SU-DHL-6 (cell line): ENCODE measurements at regions not wholly inside any gene's neighbourhood (a gene's known extent, or its start where the extent isn't known, plus 50 kb on each side); places are given as distances from the start of the nearest gene placed in this dataset.

Experiments
- H2AFZ ChIP-seq: fragments of 200-600 bp; sonication (generic); 2 replicates; pipeline ENCODE4 v1.6.1; 2014; ENCODE audit warnings: low read depth, mild to moderate bottlenecking, moderate library complexity, mixed read lengths, antibody characterized with exemption, low read length; ENCODE audit not compliant: severe bottlenecking
- H3F3A ChIP-seq: fragments of 200-600 bp; shearing (Covaris generic); 2 replicates; pipeline ENCODE4 v1.6.0; 2016; ENCODE audit warnings: antibody characterized with exemption, mild to moderate bottlenecking; ENCODE audit not compliant: insufficient read depth
- H3K27ac ChIP-seq: fragments of 200-600 bp; sonication (generic); 2 replicates; pipeline ENCODE4 v1.5.1; 2016; ENCODE audit warnings: low read depth, mild to moderate bottlenecking, low read length, moderate library complexity, mixed read lengths
- H3K27me3 ChIP-seq: fragments of 200-600 bp; sonication (generic), shearing (Covaris generic); 2 replicates; pipeline ENCODE4 v1.6.0; 2014; ENCODE audit warnings: mild to moderate bottlenecking, low read length
- H3K36me3 ChIP-seq: fragments of 200-600 bp; sonication (generic); 2 replicates; pipeline ENCODE4 v1.6.1; 2014; ENCODE audit warnings: mild to moderate bottlenecking, low read length, mixed read lengths
- H3K4me2 ChIP-seq: fragments of 300-600, 200-600 bp; shearing (Covaris generic), sonication (generic); 2 replicates; pipeline ENCODE4 v1.6.0; 2014; ENCODE audit warnings: low read length, low read depth, mild to moderate bottlenecking; ENCODE audit not compliant: poor library complexity, severe bottlenecking
- H3K4me3 ChIP-seq: fragments of 200-600 bp; sonication (generic); 2 replicates; pipeline ENCODE4 v1.5.1; 2014; ENCODE audit warnings: antibody characterized with exemption, low read length, mild to moderate bottlenecking, mixed read lengths; ENCODE audit not compliant: insufficient read depth, poor library complexity, severe bottlenecking
- H3K79me2 ChIP-seq: fragments of 200-600 bp; sonication (generic); 2 replicates; pipeline ENCODE4 v1.6.1; 2014; ENCODE audit warnings: mild to moderate bottlenecking, low read length, moderate library complexity; ENCODE audit not compliant: insufficient read depth
- H3K9ac ChIP-seq: fragments of 200-600 bp; sonication (generic); 2 replicates; pipeline ENCODE4 v1.7.0; 2014; ENCODE audit warnings: mild to moderate bottlenecking, low read length
- H3K9me2 ChIP-seq: fragments of 200-600 bp; sonication (generic); replicated peaks from 2 replicates; pipeline ENCODE4 v1.6.1; 2014; ENCODE audit warnings: low read length; ENCODE audit not compliant: insufficient read depth
- H3K9me3 ChIP-seq: fragments of 200-600 bp; sonication (generic); 2 replicates; pipeline ENCODE4 v1.6.1; 2014; ENCODE audit warnings: low read length, mixed read lengths; ENCODE audit not compliant: insufficient read depth
- H4K20me1 ChIP-seq: fragments of 200-600 bp; sonication (generic); 2 replicates; pipeline ENCODE4 v1.6.1; 2014; ENCODE audit warnings: low read depth, mild to moderate bottlenecking, antibody characterized with exemption, low read length, moderate library complexity, mixed read lengths
- EZH2phosphoT487 ChIP-seq: fragments of 200-600 bp; sonication (generic), shearing (Covaris generic); conservative IDR thresholded peaks from 2 replicates; pipeline ENCODE4 v1.6.1; 2018; ENCODE audit warnings: mild to moderate bottlenecking, antibody characterized with exemption, low read length, moderate library complexity, mixed read lengths
- TF ChIP-seq, protein P1 (sequence below): fragments of 200-600 bp; sonication (generic); IDR thresholded peaks from one replicate; pipeline ENCODE4 v1.5.1; 2017; ENCODE audit warnings: antibody characterized with exemption, mild to moderate bottlenecking, low read length, moderate library complexity; ENCODE audit not compliant: insufficient read depth, poor library complexity, severe bottlenecking

DNA sequence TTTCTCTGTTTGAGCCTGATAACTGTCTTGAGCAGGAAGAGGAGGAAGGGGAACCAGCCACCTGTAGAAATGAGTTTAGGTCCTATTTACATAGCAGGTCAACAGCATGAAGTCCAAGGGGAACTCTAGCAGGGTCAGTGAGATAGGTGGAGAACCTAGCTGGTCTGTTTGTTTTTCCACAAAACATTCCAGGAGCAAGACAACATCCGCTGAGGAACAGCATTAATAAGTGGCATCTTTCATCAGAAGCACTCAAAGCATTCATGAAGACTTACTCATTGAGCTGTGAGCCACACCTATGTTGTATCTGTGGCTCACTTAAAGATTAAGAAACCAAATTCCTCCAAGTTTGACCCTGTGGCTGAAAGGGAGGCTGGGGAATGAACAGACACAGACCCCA lies 115.9 kb downstream of the ACTBL2 start:
- Histone ChIP-seq H3K9me2 (no peaks in the 10 kb centered on the region), H3K9me3 (no peaks in the 10 kb centered on the region), H3K9ac (no peak overlapping the region), H3F3A (no peaks in the 10 kb centered on the region), H4K20me1 (no peaks in the 10 kb centered on the region), H3K4me3 (no peak overlapping the region), H3K27me3 (no peaks in the 10 kb centered on the region), H3K4me2 (no peak overlapping the region), H3K79me2 (no peaks in the 10 kb centered on the region), H2AFZ (no peak overlapping the region), H3K27ac (no peak overlapping the region), H3K36me3 (no peaks in the 10 kb centered on the region)
- TF ChIP-seq, protein P1, sequence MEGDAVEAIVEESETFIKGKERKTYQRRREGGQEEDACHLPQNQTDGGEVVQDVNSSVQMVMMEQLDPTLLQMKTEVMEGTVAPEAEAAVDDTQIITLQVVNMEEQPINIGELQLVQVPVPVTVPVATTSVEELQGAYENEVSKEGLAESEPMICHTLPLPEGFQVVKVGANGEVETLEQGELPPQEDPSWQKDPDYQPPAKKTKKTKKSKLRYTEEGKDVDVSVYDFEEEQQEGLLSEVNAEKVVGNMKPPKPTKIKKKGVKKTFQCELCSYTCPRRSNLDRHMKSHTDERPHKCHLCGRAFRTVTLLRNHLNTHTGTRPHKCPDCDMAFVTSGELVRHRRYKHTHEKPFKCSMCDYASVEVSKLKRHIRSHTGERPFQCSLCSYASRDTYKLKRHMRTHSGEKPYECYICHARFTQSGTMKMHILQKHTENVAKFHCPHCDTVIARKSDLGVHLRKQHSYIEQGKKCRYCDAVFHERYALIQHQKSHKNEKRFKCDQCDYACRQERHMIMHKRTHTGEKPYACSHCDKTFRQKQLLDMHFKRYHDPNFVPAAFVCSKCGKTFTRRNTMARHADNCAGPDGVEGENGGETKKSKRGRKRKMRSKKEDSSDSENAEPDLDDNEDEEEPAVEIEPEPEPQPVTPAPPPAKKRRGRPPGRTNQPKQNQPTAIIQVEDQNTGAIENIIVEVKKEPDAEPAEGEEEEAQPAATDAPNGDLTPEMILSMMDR = no peak

DNA sequence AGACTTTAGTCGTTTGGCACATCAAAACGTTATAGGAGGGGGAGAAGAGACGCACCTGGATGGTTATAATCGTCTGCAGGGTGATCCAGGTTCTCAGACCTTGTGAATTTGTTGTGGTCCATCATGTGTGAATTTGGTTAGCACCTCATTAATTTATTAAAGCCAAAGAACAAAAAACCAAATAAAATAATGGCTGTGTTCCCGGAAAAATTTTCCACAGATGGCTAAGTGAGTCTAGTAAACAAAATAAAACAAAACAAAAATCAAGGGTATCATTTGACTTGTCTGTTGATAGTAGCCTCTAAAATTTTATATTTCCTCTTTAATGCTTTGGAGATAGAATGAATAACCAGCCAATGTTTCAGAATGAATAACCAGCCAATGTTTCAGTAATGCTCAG lies 119.7 kb downstream of the ACTBL2 start:
- Histone ChIP-seq H3K9ac (no peak overlapping the region), H3K9me2 (no peaks in the 10 kb centered on the region), H3K27ac (no peak overlapping the region), H3K27me3 (no peaks in the 10 kb centered on the region), H4K20me1 (no peaks in the 10 kb centered on the region), H3K4me3 (no peak overlapping the region), H3K9me3 (no peaks in the 10 kb centered on the region), H3K36me3 (no peaks in the 10 kb centered on the region), H3K4me2 (no peak overlapping the region), H2AFZ (no peak overlapping the region), H3F3A (no peaks in the 10 kb centered on the region), H3K79me2 (no peaks in the 10 kb centered on the region)
- no peak for TF ChIP-seq EZH2phosphoT487
- TF ChIP-seq, protein P1 = no peak

DNA sequence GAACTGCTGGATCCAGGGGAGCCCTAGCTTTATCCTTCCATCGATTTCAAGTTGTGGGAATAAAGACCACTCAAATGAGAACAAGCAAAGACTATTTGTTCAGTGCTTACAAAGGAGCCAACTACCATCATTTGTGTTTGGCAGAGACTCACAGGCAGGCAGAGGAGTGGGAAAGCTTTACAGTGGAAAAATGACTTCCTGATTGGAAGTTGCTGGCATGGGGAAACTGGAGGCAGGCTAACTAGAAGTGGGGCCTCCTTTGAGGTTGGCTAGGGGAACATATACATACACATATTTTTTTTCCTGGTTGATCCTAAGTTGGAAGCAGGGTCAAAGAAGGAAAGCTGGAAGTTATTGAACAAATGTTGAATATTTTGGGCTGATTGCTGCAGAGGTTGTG lies 121.7 kb downstream of the ACTBL2 start:
- Histone ChIP-seq H3K9me2 (no peaks in the 10 kb centered on the region), H3K4me2 (no peak overlapping the region), H3F3A (no peaks in the 10 kb centered on the region), H2AFZ (no peak overlapping the region), H3K9me3 (no peaks in the 10 kb centered on the region), H3K27ac (no peak overlapping the region), H3K4me3 (no peak overlapping the region), H3K79me2 (no peaks in the 10 kb centered on the region), H3K9ac (no peak overlapping the region), H3K27me3 (no peaks in the 10 kb centered on the region), H4K20me1 (no peaks in the 10 kb centered on the region), H3K36me3 (no peaks in the 10 kb centered on the region)
- TF ChIP-seq, protein P1 = no peak
- TF ChIP-seq EZH2phosphoT487 = no peak
